ENCODE measurements at regions not wholly inside any gene's neighbourhood (a gene's known extent, or its start where the extent isn't known, plus 50 kb on each side); places are given as distances from the start of the nearest gene placed in this dataset.

- Histone ChIP-seq H3K4me3 (replicated peaks; ENCODE audit: insufficient read depth, low read length) (no peak overlapping the region), H3K27ac (replicated peaks) (no peak overlapping the region), H3K27me3 (ENCODE audit: insufficient read depth, poor library complexity, severe bottlenecking) (no peaks in the 10 kb centered on the region)
- TF ChIP-seq GABPA (IDR thresholded peaks at IDR 0.05; ENCODE audit: low read depth) (no peak), SPI1 (IDR thresholded peaks at IDR 0.05; ENCODE audit: borderline replicate concordance, low read depth) (no peak), POLR2AphosphoS5 (IDR thresholded peaks at IDR 0.05; ENCODE audit: low read depth) (no peak), CTCF (IDR thresholded peaks at IDR 0.05; ENCODE audit: insufficient read depth, low read length) (no peak), REST (IDR thresholded peaks at IDR 0.05; ENCODE audit: insufficient replicate concordance, low read depth) (no peak)
- DNase-seq (ENCODE audit: low read depth in 1 of 2, low spot score in 1 of 2): no peak
Observed at GRCh38 chr6:132995432-132995831, 181.1 kb downstream of the RPS12 start.

DNA sequence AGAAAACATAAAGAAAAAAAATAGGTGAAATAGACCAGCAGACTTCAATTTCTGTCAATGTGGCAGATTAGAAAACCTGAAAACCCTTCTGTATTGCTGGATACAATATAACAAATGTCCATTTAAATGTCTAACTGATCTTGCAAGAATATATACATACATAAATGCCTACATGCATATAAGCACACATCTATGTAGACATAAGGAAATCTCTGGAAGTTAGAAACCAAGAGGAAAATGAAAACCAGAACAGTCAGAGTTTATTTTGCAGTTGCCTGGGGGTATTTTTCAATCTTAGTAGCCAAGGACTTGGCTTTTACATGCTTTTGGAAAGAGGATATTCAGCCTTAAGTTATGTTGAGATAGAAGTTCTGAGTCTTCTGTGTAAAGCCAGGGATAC is 184.0 kb downstream of the RPS12 start:
- H3K27me3 ChIP-seq (ENCODE audit: insufficient read depth, poor library complexity, severe bottlenecking): no peaks in the 10 kb centered on the region
- TF ChIP-seq REST (IDR thresholded peaks at IDR 0.05; ENCODE audit: insufficient replicate concordance, low read depth) (no peak), CTCF (IDR thresholded peaks at IDR 0.05; ENCODE audit: insufficient read depth, low read length) (no peak), SPI1 (IDR thresholded peaks at IDR 0.05; ENCODE audit: borderline replicate concordance, low read depth) (no peak), POLR2AphosphoS5 (IDR thresholded peaks at IDR 0.05; ENCODE audit: low read depth) (no peak), GABPA (IDR thresholded peaks at IDR 0.05; ENCODE audit: low read depth) (no peak)
- H3K27ac ChIP-seq (replicated peaks): no peak overlapping the region
- DNase-seq (ENCODE audit: low read depth in 1 of 2, low spot score in 1 of 2): no peak
- H3K4me3 ChIP-seq (replicated peaks; ENCODE audit: insufficient read depth, low read length): no peak overlapping the region

DNA sequence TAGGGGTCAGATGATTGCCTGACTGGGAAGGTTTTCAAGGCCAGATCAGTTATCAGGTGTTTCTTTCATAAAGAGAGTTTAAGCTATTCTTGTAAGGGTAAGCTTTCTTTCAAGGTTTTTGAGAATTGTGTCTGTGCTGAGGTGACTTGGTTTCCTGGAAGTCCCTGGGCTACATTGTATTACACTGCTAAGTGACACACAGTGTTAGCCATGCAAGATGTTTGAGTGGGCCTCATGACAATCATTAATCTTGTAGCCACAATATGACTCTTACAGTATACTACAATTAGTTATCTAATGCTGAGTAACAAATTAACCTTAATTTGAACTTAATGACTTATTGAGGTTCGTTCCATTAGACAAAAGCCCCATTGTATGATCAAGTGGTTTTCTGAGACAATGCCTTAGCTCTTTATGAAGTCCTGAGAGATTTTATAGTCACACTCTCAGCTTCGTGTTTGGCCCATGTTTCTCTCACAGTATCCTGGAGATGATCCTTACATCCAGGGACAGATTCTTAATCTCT is 186.7 kb downstream of the RPS12 start:
- TF ChIP-seq POLR2AphosphoS5 (IDR thresholded peaks at IDR 0.05; ENCODE audit: low read depth) (no peak), REST (IDR thresholded peaks at IDR 0.05; ENCODE audit: insufficient replicate concordance, low read depth) (no peak), GABPA (IDR thresholded peaks at IDR 0.05; ENCODE audit: low read depth) (no peak), CTCF (IDR thresholded peaks at IDR 0.05; ENCODE audit: insufficient read depth, low read length) (no peak), SPI1 (IDR thresholded peaks at IDR 0.05; ENCODE audit: borderline replicate concordance, low read depth) (no peak)

More for the DNA sequence above, 186.7 kb downstream of the RPS12 start:
- Histone ChIP-seq H3K4me3 (replicated peaks; ENCODE audit: insufficient read depth, low read length) (no peak overlapping the region), H3K27me3 (ENCODE audit: insufficient read depth, poor library complexity, severe bottlenecking) (no peaks in the 10 kb centered on the region), H3K27ac (replicated peaks) (no peak overlapping the region)
- no peak for DNase-seq (ENCODE audit: low read depth in 1 of 2, low spot score in 1 of 2)

Measured in HL-60 (cell line).